IMR-90 (cell line): ENCODE measurements at regions not wholly inside any gene's neighbourhood (a gene's known extent, or its start where the extent isn't known, plus 50 kb on each side); places are given as distances from the start of the nearest gene placed in this dataset.

Source experiments
- ATAC-seq: fragments of 200-7000 bp; cut with Tn5 transposase; 2 replicates; pipeline ENCODE4 v1.9.1; 2020; ENCODE audit warnings: low read depth, mild to moderate bottlenecking, moderate library complexity
- BruUV-seq: library from RNA; stranded (reverse); fragments of 400-500 nt; replicated peaks from 2 replicates; lab custom pipeline; 2021; lab: Mats Ljungman, UMichigan
- CTCF ChIA-PET: fragments of 300-600 bp; formaldehyde crosslinking; extraction: SDS; loops from one replicate; lab custom pipeline; 2021; ENCODE audit warnings: antibody characterized with exemption; lab: Yijun Ruan, JAX
- POLR2A ChIA-PET: fragments of 300-600 bp; sonication (Branson Sonifier 250); formaldehyde crosslinking; loops from one replicate; lab custom pipeline; 2022; ENCODE audit warnings: antibody characterized with exemption; ENCODE audit not compliant: unreplicated experiment; lab: Charles Lee
- DNase-seq: peaks from one replicate; pipeline ENCODE4 v3.0.0; 2013
- H2AFZ ChIP-seq: replicated peaks from 2 replicates; pipeline ENCODE3; 2013; ENCODE audit warnings: low read length, mild to moderate bottlenecking; ENCODE audit not compliant: poor library complexity
- H2AK5ac ChIP-seq: 2 replicates; pipeline ENCODE4 v1.6.1; 2013; ENCODE audit warnings: low read depth, low read length, inconsistent platforms
- H2AK9ac ChIP-seq: replicated peaks from 2 replicates; pipeline ENCODE3; 2013; ENCODE audit warnings: mild to moderate bottlenecking, low read depth, low read length, moderate library complexity; ENCODE audit not compliant: poor library complexity
- H2BK120ac ChIP-seq: 2 replicates; pipeline ENCODE4 v1.6.1; 2013; ENCODE audit warnings: low read depth, low read length, inconsistent platforms
- H2BK15ac ChIP-seq: 3 replicates; pipeline ENCODE4 v1.6.1; 2013; ENCODE audit warnings: low read depth, low read length, inconsistent platforms
- H2BK20ac ChIP-seq: 2 replicates; pipeline ENCODE4 v1.6.1; 2013; ENCODE audit warnings: low read depth, mild to moderate bottlenecking, inconsistent platforms, low read length, moderate library complexity
- H2BK5ac ChIP-seq: 2 replicates; pipeline ENCODE4 v1.6.1; 2013; ENCODE audit warnings: mild to moderate bottlenecking, low read depth, low read length, inconsistent platforms; ENCODE audit not compliant: poor library complexity, severe bottlenecking
- H3K14ac ChIP-seq: replicated peaks from 2 replicates; pipeline ENCODE4 v1.6.1; 2013; ENCODE audit warnings: low read depth, low read length, inconsistent platforms
- H3K18ac ChIP-seq: 2 replicates; pipeline ENCODE4 v1.6.1; 2013; ENCODE audit warnings: low read depth, low read length, control low read depth
- H3K23ac ChIP-seq: 2 replicates; pipeline ENCODE4 v1.6.1; 2013; ENCODE audit warnings: low read depth, low read length, inconsistent platforms
- H3K27ac ChIP-seq: 2 replicates; pipeline ENCODE4 v1.5.1; 2013; ENCODE audit warnings: mild to moderate bottlenecking, control low read depth, low read length; ENCODE audit not compliant: insufficient read depth
- H3K27me3 ChIP-seq: 2 replicates; pipeline ENCODE4 v1.6.1; 2013; ENCODE audit warnings: low read length; ENCODE audit not compliant: control insufficient read depth, insufficient read depth
- H3K36me3 ChIP-seq: 2 replicates; pipeline ENCODE4 v1.6.1; 2013; ENCODE audit warnings: low read length, mixed read lengths; ENCODE audit not compliant: control insufficient read depth, insufficient read depth
- H3K4ac ChIP-seq: 2 replicates; pipeline ENCODE4 v1.6.1; 2013; ENCODE audit warnings: low read depth, low read length, inconsistent platforms
- H3K4me1 ChIP-seq: 2 replicates; pipeline ENCODE4 v1.6.1; 2013; ENCODE audit warnings: low read length, mixed read lengths; ENCODE audit not compliant: control insufficient read depth, insufficient read depth
- H3K4me2 ChIP-seq: 2 replicates; pipeline ENCODE4 v1.6.1; 2013; ENCODE audit warnings: low read depth, mild to moderate bottlenecking, control low read depth, low read length, moderate library complexity
- H3K4me3 ChIP-seq: 2 replicates; pipeline ENCODE4 v1.5.1; 2013; ENCODE audit warnings: low read depth, mild to moderate bottlenecking, control low read depth, low read length, moderate library complexity; ENCODE audit not compliant: insufficient read depth
- H3K56ac ChIP-seq: 2 replicates; pipeline ENCODE4 v1.6.1; 2013; ENCODE audit warnings: low read length, inconsistent platforms; ENCODE audit not compliant: insufficient read depth; ENCODE audit errors: extremely low read depth
- H3K79me1 ChIP-seq, 2 experiments: 2 replicates each; pipeline ENCODE4 v1.6.1; 2013; ENCODE audit warnings: low read length in 2 of 2, inconsistent platforms in 1 of 2, low read depth in 1 of 2
- H3K9ac ChIP-seq: 2 replicates; pipeline ENCODE4 v1.6.1; 2013; ENCODE audit warnings: low read depth, low read length, control low read depth
- H3K9me1 ChIP-seq: 2 replicates; pipeline ENCODE4 v1.6.1; 2013; ENCODE audit warnings: low read length, inconsistent platforms; ENCODE audit not compliant: insufficient read depth
- H3K9me3 ChIP-seq: 2 replicates; pipeline ENCODE4 v1.6.1; 2013; ENCODE audit warnings: low read length; ENCODE audit not compliant: control insufficient read depth, insufficient read depth
- H4K20me1 ChIP-seq: 2 replicates; pipeline ENCODE4 v1.6.1; 2013; ENCODE audit warnings: low read length, inconsistent platforms; ENCODE audit not compliant: insufficient read depth
- H4K5ac ChIP-seq: 2 replicates; pipeline ENCODE4 v1.6.1; 2013; ENCODE audit warnings: mild to moderate bottlenecking, low read depth, low read length, control low read depth
- H4K8ac ChIP-seq, 2 experiments: 2 replicates each; pipeline ENCODE4 v1.6.1; 2013; ENCODE audit warnings: low read depth in 2 of 2, low read length in 2 of 2, control low read depth in 1 of 2, inconsistent platforms in 1 of 2
- H4K91ac ChIP-seq: 2 replicates; pipeline ENCODE4 v1.6.1; 2013; ENCODE audit warnings: low read depth, low read length, inconsistent platforms; ENCODE audit not compliant: insufficient read depth
- BHLHE40 ChIP-seq: fragments of 150-350 bp; IDR thresholded peaks from 2 replicates; pipeline ENCODE4 v1.6.1; 2016; ENCODE audit warnings: mild to moderate bottlenecking, low read depth, low read length
- FOS ChIP-seq: fragments of 150-350 bp; IDR thresholded peaks from 2 replicates; pipeline ENCODE4 v1.6.1; 2016; ENCODE audit warnings: low read depth, low read length
- MAFK ChIP-seq: IDR thresholded peaks from 2 replicates; pipeline ENCODE4 v1.6.1; 2012; ENCODE audit warnings: low read depth, low read length, improper control_type of control experiment
- MAZ ChIP-seq: IDR thresholded peaks from 2 replicates; pipeline ENCODE4 v1.6.1; 2012; ENCODE audit warnings: low read depth, mild to moderate bottlenecking, low read length, improper control_type of control experiment, moderate library complexity, borderline replicate concordance
- MXI1 ChIP-seq: IDR thresholded peaks from 2 replicates; pipeline ENCODE4 v1.6.1; 2012; ENCODE audit warnings: low read depth, mild to moderate bottlenecking, low read length, moderate library complexity, borderline replicate concordance
- NFE2L2 ChIP-seq: fragments of 150-350 bp; IDR thresholded peaks from 2 replicates; pipeline ENCODE4 v1.6.1; 2016; ENCODE audit warnings: low read depth, mild to moderate bottlenecking, low read length
- POLR2A ChIP-seq: IDR thresholded peaks from 2 replicates; pipeline ENCODE4 v1.6.1; 2012; ENCODE audit warnings: mild to moderate bottlenecking, low read depth, low read length
- RAD21 ChIP-seq: IDR thresholded peaks from 2 replicates; pipeline ENCODE4 v1.6.1; 2012; ENCODE audit warnings: low read length, improper control_type of control experiment
- RCOR1 ChIP-seq: IDR thresholded peaks from 2 replicates; pipeline ENCODE4 v1.6.1; 2012; ENCODE audit warnings: mild to moderate bottlenecking, low read length, improper control_type of control experiment; ENCODE audit not compliant: insufficient replicate concordance
- RFX5 ChIP-seq: IDR thresholded peaks from 2 replicates; pipeline ENCODE4 v1.8.0; 2012; ENCODE audit warnings: low read depth, mild to moderate bottlenecking, low read length, moderate library complexity
- SMC3 ChIP-seq: fragments of 150-350 bp; IDR thresholded peaks from 2 replicates; pipeline ENCODE4 v1.6.1; 2016; ENCODE audit warnings: low read depth, mild to moderate bottlenecking, antibody characterized with exemption, low read length, moderate library complexity
- WGBS, 2 experiments: methylation state at CpG; one replicate each; pipeline versions ENCODE4 v1.1.5 to v1.1.7; 2013; ENCODE audit warnings: missing lambda C conversion rate in 2 of 2; ENCODE audit not compliant: insufficient read length in 1 of 2; ENCODE audit errors: extremely low coverage in 2 of 2; 5-methylcytosine and 5-hydroxymethylcytosine counted together
- dilution Hi-C: fragments of 300-500 bp; cut with HindIII; formaldehyde crosslinking; loops from one replicate; pipeline ENCODE4 v1.14.3; 2018; ENCODE audit warnings: low sequenced_read_pairs; ENCODE audit not compliant: unreplicated experiment
- in situ Hi-C: fragments of 300-500 bp; cut with MboI; formaldehyde crosslinking; loops from 3 replicates; pipeline ENCODE4 v1.14.3; 2019; ENCODE audit warnings: low sequenced_read_pairs, inconsistent platforms, mixed read lengths
- intact Hi-C: fragments of 100-400 bp; cut with micrococcal nuclease; formaldehyde crosslinking; loops from 2 replicates; pipeline ENCODE4 v1.10.0; 2022
- TF ChIP-seq, protein P1 (sequence below): fragments of 150-350 bp; IDR thresholded peaks from 2 replicates; pipeline ENCODE4 v1.6.1; 2016; ENCODE audit warnings: low read depth, mild to moderate bottlenecking, low read length, moderate library complexity, borderline replicate concordance
- TF ChIP-seq, protein P2 (sequence below): fragments of 150-350 bp; IDR thresholded peaks from 2 replicates; pipeline ENCODE4 v1.6.1; 2017; ENCODE audit warnings: mild to moderate bottlenecking, antibody characterized with exemption, low read length, low read depth

DNA sequence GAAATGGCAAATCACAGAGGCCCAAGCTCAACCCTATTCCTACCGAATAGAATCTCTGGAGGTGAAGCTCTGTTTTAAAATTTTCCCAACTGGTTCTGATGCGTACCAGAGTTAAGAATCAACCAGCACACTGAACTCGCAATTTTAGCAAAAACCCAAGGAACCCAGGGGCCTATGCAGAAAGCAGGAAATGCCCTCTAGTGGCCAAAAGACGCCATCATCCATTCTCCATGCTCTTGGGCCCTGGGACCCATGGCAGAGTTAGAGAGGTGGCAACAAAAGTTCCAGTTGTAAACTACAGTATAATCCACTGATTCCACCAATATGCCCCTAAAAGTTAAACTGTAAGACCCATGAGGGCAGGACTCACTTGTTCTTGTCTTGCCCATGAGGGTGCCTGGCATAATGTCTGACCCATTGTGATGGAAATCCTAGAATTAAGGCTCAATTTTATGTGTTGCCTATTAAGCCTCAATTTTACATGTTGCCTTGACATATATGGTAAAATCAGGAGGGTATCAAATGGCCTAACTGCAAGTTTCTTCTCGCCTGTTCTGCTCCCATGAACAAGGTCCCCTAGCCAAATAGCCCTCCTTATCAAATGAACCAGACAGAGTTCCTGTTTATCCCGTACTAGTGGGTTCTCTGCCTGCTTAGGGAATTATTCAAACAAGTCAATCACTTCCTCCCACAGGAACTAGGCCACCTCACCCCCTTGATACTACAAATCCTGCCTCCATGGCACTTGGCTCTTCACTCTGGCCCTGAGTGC is 137.5 kb upstream of the CPM start (continued):
- TF ChIP-seq, protein P1, sequence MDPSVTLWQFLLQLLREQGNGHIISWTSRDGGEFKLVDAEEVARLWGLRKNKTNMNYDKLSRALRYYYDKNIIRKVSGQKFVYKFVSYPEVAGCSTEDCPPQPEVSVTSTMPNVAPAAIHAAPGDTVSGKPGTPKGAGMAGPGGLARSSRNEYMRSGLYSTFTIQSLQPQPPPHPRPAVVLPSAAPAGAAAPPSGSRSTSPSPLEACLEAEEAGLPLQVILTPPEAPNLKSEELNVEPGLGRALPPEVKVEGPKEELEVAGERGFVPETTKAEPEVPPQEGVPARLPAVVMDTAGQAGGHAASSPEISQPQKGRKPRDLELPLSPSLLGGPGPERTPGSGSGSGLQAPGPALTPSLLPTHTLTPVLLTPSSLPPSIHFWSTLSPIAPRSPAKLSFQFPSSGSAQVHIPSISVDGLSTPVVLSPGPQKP, result no peak

DNA sequence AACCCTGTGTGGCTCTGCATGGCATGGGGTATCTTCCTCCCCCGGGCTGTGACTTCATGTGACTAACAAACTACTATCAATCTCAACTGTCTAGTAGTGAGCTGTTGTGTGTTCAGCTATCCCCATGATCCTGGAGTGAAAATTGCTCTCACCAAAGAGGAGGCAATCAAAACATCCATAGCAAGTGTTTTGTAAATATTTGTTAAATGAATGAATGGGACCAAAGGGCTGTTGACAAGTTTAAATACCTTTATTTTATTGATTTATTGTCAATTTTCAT is 138.1 kb upstream of the CPM start:
- POLR2A ChIA-PET, result no interaction called here
- H2BK120ac ChIP-seq, result no peak overlapping the region
- H3K4me3 ChIP-seq, result no peak overlapping the region
- DNase-seq, result no peak
- no peak overlapping the region for H3K18ac ChIP-seq
- 0 out of 2 replicates have a peak overlapping the region, but pooled peaks have one; percentile 28 for H2BK20ac ChIP-seq
- in situ Hi-C loops, result loop anchor here (5.0 kb wide), 1 partner anchor 199 kb away; no protein-coding TSS in a partner anchor
- H3K4me1 ChIP-seq, result peaks cover 7% of the 10 kb centered on the region
- dilution Hi-C loops, result no loop called here
- H2BK15ac ChIP-seq, result no peak overlapping the region
- H4K8ac ChIP-seq, result no peak overlapping the region
- no TSS peak for BruUV-seq
- H3K79me1 ChIP-seq, result no peaks in the 10 kb centered on the region
- no peak overlapping the region for H4K91ac ChIP-seq
- no CpG with 5 or more reads among the region's 1 CpG for WGBS, 2 experiments
- no peak overlapping the region for H3K23ac ChIP-seq
- H2AFZ ChIP-seq, result no peak overlapping the region
- H2AK5ac ChIP-seq, result 0 out of 2 replicates have a peak overlapping the region, but pooled peaks have one; percentile 17
- CTCF ChIA-PET, result no interaction called here
- no peaks in the 10 kb centered on the region; the same call in 1 of the 2 replicates for H3K27me3 ChIP-seq
- H3K27ac ChIP-seq, result no peak overlapping the region
- no peak overlapping the region for H2AK9ac ChIP-seq
- no peaks in the 10 kb centered on the region for H3K9me1 ChIP-seq
- H3K4me2 ChIP-seq, result no peak overlapping the region
- no peak overlapping the region for H2BK5ac ChIP-seq
- no peaks in the 10 kb centered on the region for H3K9me3 ChIP-seq
- ATAC-seq, result no peak
- no peak overlapping the region for H4K5ac ChIP-seq
- intact Hi-C loops, result loop anchor here (2.0 kb wide), 1 partner anchor 86 kb away; no protein-coding TSS in a partner anchor
- H4K20me1 ChIP-seq, result no peaks in the 10 kb centered on the region
- H3K56ac ChIP-seq, result no peak overlapping the region
- no peak overlapping the region for H3K4ac ChIP-seq
- H3K36me3 ChIP-seq, result no peaks in the 10 kb centered on the region
- H3K14ac ChIP-seq, result no peak overlapping the region
- no peak overlapping the region for H3K9ac ChIP-seq
- no peak for TF ChIP-seq RAD21
- TF ChIP-seq, protein P1, result no peak
- TF ChIP-seq BHLHE40, result no peak
- no peak for TF ChIP-seq MXI1
- no peak for TF ChIP-seq MAZ
- no peak for TF ChIP-seq RFX5
- no peak for TF ChIP-seq FOS
- TF ChIP-seq, protein P2, sequence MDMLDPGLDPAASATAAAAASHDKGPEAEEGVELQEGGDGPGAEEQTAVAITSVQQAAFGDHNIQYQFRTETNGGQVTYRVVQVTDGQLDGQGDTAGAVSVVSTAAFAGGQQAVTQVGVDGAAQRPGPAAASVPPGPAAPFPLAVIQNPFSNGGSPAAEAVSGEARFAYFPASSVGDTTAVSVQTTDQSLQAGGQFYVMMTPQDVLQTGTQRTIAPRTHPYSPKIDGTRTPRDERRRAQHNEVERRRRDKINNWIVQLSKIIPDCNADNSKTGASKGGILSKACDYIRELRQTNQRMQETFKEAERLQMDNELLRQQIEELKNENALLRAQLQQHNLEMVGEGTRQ, result no peak
- no peak for TF ChIP-seq SMC3
- no peak for TF ChIP-seq POLR2A
- no peak for TF ChIP-seq NFE2L2
- TF ChIP-seq RCOR1, result no peak
- no peak for TF ChIP-seq MAFK
